ENCODE measurements at regions not wholly inside any gene's neighbourhood (a gene's known extent, or its start where the extent isn't known, plus 50 kb on each side); places are given as distances from the start of the nearest gene placed in this dataset.
A peak's percentile ranks its signal among the peaks of the same experiment; 100 is the strongest.
"Not testable (repeated sequence)": the region's sequence is repeated elsewhere in the genome, so short reads cannot be mapped to it uniquely, and the experiment has no call there.

GRCh38 chr13:52565324-52565723 is 76.9 kb upstream of the HNRNPA1L2 start:
- DNase-seq (ENCODE audit: low read depth); in situ Hi-C loops (cut with HindIII; ENCODE audit: low pct_unique_long_range_greater_than_20kb, low sequenced_read_pairs): not testable (repeated sequence)

GRCh38 chr13:52569904-52570602 is 72.2 kb upstream of the HNRNPA1L2 start:
- peak; percentile 2 for DNase-seq (ENCODE audit: low read depth)
- in situ Hi-C loops (cut with HindIII; ENCODE audit: low pct_unique_long_range_greater_than_20kb, low sequenced_read_pairs): not testable (repeated sequence)

GRCh38 chr13:52571163-52571562 is 71.1 kb upstream of the HNRNPA1L2 start:
- DNase-seq (ENCODE audit: low read depth); in situ Hi-C loops (cut with HindIII; ENCODE audit: low pct_unique_long_range_greater_than_20kb, low sequenced_read_pairs): not testable (repeated sequence)

- in situ Hi-C loops (cut with HindIII; ENCODE audit: low pct_unique_long_range_greater_than_20kb, low sequenced_read_pairs); DNase-seq (ENCODE audit: low read depth): not testable (repeated sequence)
Observed at GRCh38 chr13:52582962-52583361, 59.3 kb upstream of the HNRNPA1L2 start.
